Vagina (tissue), 2 donors: ENCODE measurements at regions not wholly inside any gene's neighbourhood (a gene's known extent, or its start where the extent isn't known, plus 50 kb on each side); places are given as distances from the start of the nearest gene placed in this dataset.

ENCODE experiments used
- POLR2AphosphoS5 ChIP-seq, 2 donors: sonication (generic); formaldehyde crosslinking; IDR thresholded peaks; one replicate each; pipeline ENCODE4 v1.9.0; 2017; ENCODE audit warnings: antibody characterized with exemption in 2 of 2, mild to moderate bottlenecking in 2 of 2, low read depth in 1 of 2; ENCODE audit not compliant: insufficient read depth in 1 of 2
- TF ChIP-seq, protein P1 (sequence below), 3 experiments: fragments of 450-650 bp in 2 of 3; fragments of 200-600 bp in 1 of 3; sonication (generic) in 1 of 3; IDR thresholded peaks; one replicate each; pipeline ENCODE4 v1.5.1; 2017 to 2019; ENCODE audit warnings: antibody characterized with exemption in 3 of 3, mild to moderate bottlenecking in 2 of 3, moderate library complexity in 2 of 3

- TF ChIP-seq, protein P1, sequence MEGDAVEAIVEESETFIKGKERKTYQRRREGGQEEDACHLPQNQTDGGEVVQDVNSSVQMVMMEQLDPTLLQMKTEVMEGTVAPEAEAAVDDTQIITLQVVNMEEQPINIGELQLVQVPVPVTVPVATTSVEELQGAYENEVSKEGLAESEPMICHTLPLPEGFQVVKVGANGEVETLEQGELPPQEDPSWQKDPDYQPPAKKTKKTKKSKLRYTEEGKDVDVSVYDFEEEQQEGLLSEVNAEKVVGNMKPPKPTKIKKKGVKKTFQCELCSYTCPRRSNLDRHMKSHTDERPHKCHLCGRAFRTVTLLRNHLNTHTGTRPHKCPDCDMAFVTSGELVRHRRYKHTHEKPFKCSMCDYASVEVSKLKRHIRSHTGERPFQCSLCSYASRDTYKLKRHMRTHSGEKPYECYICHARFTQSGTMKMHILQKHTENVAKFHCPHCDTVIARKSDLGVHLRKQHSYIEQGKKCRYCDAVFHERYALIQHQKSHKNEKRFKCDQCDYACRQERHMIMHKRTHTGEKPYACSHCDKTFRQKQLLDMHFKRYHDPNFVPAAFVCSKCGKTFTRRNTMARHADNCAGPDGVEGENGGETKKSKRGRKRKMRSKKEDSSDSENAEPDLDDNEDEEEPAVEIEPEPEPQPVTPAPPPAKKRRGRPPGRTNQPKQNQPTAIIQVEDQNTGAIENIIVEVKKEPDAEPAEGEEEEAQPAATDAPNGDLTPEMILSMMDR (IDR thresholded peaks at IDR 0.05): no peak
- no peak for TF ChIP-seq POLR2AphosphoS5 (IDR thresholded peaks at IDR 0.05; ENCODE audit: insufficient read depth in 1 of 2, low read depth in 1 of 2)
These were observed 54.2 kb upstream of the SYT9 start for GRCh38 chr11:7197469-7197868.
